Heart right ventricle (tissue), 16 donors: ENCODE measurements at regions not wholly inside any gene's neighbourhood (a gene's known extent, or its start where the extent isn't known, plus 50 kb on each side); places are given as distances from the start of the nearest gene placed in this dataset.
A peak's percentile ranks its signal among the peaks of the same experiment; 100 is the strongest.

Experiments used
- ATAC-seq, 8 donors: fragments of 200-7000 bp; cut with Tn5 transposase; one replicate each; pipeline ENCODE4 v1.9.1; 2020; ENCODE audit warnings: mild to moderate bottlenecking in 8 of 8, moderate library complexity in 8 of 8, moderate number of reproducible peaks in 1 of 8
- DNase-seq, 2 donors: peaks; one replicate each; pipeline ENCODE4 v3.0.0-alpha.2; 2020
- H3K27ac ChIP-seq, 10 donors: fragments of 200-600 bp; sonication (generic) in 2 of 10; one replicate each; pipeline versions ENCODE4 v1.5.0 to v1.8.0; 2020 to 2022; ENCODE audit warnings: mild to moderate bottlenecking in 3 of 10
- H3K27me3 ChIP-seq, 7 donors: fragments of 200-600 bp; one replicate each; pipeline ENCODE4 v1.8.0; 2021 to 2022; ENCODE audit warnings: mild to moderate bottlenecking in 2 of 7
- H3K36me3 ChIP-seq, 9 donors: fragments of 200-600 bp; sonication (generic) in 1 of 9; one replicate each; pipeline versions ENCODE4 v1.5.0 to v1.8.0; 2020 to 2022; ENCODE audit warnings: mild to moderate bottlenecking in 2 of 9
- H3K4me1 ChIP-seq, 9 donors: fragments of 200-600 bp; sonication (generic) in 1 of 9; one replicate each; pipeline versions ENCODE4 v1.5.0 to v1.8.0; 2020 to 2022; ENCODE audit warnings: mild to moderate bottlenecking in 4 of 9
- H3K4me3 ChIP-seq, 10 donors: fragments of 200-600 bp; sonication (generic) in 2 of 10; one replicate each; pipeline versions ENCODE4 v1.5.0 to v1.8.0; 2020 to 2022; ENCODE audit warnings: mild to moderate bottlenecking in 7 of 10, moderate library complexity in 2 of 10
- H3K9me3 ChIP-seq, 11 donors: fragments of 200-600 bp in 10 of 11; sonication (generic) in 2 of 11; one replicate each; pipeline versions ENCODE4 v1.5.0 to v1.8.0; 2013 to 2022; ENCODE audit warnings: mild to moderate bottlenecking in 2 of 11, control low read depth in 1 of 11, moderate library complexity in 1 of 11
- whole genome bisulfite sequencing, 2 donors: extraction: QIAGEN DNeasy Blood & Tissue Kit; methylation state at CpG; one replicate each; pipeline ENCODE4 v1.1.7; 2013; ENCODE audit warnings: inconsistent platforms in 1 of 2; 5-methylcytosine and 5-hydroxymethylcytosine counted together
- intact Hi-C, 10 donors: fragments of 100-400 bp; cut with DNase I; formaldehyde crosslinking; loops; one replicate each; pipeline versions ENCODE4 v1.11.1 to v1.14.2; 2022
- TF ChIP-seq, protein P1 (sequence below), 9 donors: fragments of 200-600 bp; sonication (generic) in 2 of 9; IDR thresholded peaks; one replicate each; pipeline versions ENCODE4 v1.5.0 to v1.8.0; 2021 to 2022; ENCODE audit warnings: antibody characterized with exemption in 9 of 9, mild to moderate bottlenecking in 5 of 9, moderate library complexity in 1 of 9
- donor health status: Arrhythmogenic right ventricular cardiomyopathy.
- donor health status: ischemic (EF 13 %, LVEDD 7.1; RV severe dilation, severe dysfunction).
- donor health status: healthy with polysubstance abuse.
- donor health status: DM: no; HTN: yes; CAD: no.
- donor health status: DM: no; HTN: no; CAD: no.
- donor health status: ischemic (EF 25% LVEDD 6.9; RV normal size, moderate dysfunction).
- donor health status: ischemic (EF 25% LVEDD 5.7; RV mildly dilated, moderate dysfunction).
- donor health status: healthy.
- donor health status: DM: yes; HTN: yes; CAD: no.
- donor health status: Ischemic cardiomyopathy.
- donor health status: ischemic (EF 35%, LVEDD 5.7; RV mildly dilated, moderate dysfunction).
- donor health status: nonischemic (EF 11% LVEDD 7.7; RV severe dilation, severe dysfunction).
- donor health status: DM: yes; HTN: yes; CAD: no.
- donor health status: PGD.
- donor health status: ischemic (EF 29% LVEDD 5.4; RV normal size, mild dysfunction).
- donor health status: nonischemic (EF 23%, LVEDD 6.1; RV moderate dilation, normal function).

DNA sequence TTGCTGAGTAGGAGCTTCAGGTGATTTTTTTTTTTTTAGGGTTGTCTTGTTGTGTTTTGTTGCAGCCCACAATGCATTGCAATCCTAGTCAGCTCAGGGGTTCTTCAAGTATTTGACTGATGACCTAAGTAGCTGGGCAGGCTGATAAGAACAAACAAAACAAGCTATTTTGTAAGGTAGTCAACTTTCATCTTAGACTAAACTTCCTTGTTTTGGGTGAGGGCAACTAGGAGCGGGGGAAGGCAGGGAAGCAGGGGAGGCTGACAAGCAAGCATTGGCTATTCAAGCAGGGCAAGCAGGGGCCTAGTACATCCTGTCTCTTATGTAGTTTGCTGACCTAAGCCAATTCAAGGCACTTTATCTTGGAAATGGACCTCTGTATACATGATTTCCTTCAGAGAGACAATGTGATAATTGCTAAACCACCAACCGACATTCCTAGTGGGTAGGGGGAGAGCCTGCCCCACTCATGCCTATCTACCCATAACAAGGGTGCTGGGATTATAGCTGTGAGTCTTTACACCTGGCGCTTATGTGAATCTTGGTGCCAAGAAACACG lies 163.3 kb upstream of the PRKCQ start:
- 74 to 75% methylated on average over 4 of the region's 4 CpGs for WGBS, 2 donors
- TF ChIP-seq, protein P1, sequence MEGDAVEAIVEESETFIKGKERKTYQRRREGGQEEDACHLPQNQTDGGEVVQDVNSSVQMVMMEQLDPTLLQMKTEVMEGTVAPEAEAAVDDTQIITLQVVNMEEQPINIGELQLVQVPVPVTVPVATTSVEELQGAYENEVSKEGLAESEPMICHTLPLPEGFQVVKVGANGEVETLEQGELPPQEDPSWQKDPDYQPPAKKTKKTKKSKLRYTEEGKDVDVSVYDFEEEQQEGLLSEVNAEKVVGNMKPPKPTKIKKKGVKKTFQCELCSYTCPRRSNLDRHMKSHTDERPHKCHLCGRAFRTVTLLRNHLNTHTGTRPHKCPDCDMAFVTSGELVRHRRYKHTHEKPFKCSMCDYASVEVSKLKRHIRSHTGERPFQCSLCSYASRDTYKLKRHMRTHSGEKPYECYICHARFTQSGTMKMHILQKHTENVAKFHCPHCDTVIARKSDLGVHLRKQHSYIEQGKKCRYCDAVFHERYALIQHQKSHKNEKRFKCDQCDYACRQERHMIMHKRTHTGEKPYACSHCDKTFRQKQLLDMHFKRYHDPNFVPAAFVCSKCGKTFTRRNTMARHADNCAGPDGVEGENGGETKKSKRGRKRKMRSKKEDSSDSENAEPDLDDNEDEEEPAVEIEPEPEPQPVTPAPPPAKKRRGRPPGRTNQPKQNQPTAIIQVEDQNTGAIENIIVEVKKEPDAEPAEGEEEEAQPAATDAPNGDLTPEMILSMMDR (IDR thresholded peaks at IDR 0.05) = no peak
- peaks cover 0 to 4% (median 0%) of the 10 kb centered on the region in 7 donors for H3K27me3 ChIP-seq
- no peaks in the 10 kb centered on the region for H3K9me3 ChIP-seq
- no peak overlapping the region for H3K27ac ChIP-seq
- DNase-seq (no peak), ATAC-seq (no peak)
- H3K36me3 ChIP-seq = no peaks in the 10 kb centered on the region
- no peak overlapping the region for H3K4me3 ChIP-seq
- intact Hi-C loops = no loop called here
- H3K4me1 ChIP-seq = peaks cover 0 to 12% (median 3%) of the 10 kb centered on the region in 9 donors

DNA sequence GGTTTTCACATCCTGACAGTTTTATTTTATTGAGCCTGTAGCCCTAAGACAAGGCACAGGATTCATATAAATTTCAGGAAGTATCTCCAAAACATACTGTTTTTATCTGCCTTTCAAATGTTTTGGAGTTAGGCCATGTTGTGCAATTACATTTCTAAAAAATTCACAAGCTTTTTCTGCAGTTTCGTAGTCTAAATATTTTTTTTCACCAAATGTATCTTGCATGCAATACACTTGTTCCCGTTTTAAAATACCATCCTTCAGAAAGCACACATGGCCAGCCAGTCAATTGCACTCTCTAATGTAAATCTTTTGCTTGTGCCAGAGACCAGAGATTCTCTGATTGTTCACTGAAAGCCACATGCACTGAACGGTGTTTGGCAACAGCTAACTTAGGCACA lies 161.5 kb upstream of the PRKCQ start:
- TF ChIP-seq, protein P1 (IDR thresholded peaks at IDR 0.05) = no peak
- H3K4me3 ChIP-seq = no peak overlapping the region
- H3K27me3 ChIP-seq = peaks cover 0 to 5% (median 0%) of the 10 kb centered on the region in 7 donors
- DNase-seq (no peak), ATAC-seq (no peak)
- no peaks in the 10 kb centered on the region for H3K36me3 ChIP-seq
- intact Hi-C loops = no loop called here
- 37 to 45% methylated on average over 3 of the region's 3 CpGs for WGBS, 2 donors
- H3K9me3 ChIP-seq = no peaks in the 10 kb centered on the region
- H3K4me1 ChIP-seq = peaks cover 0 to 20% (median 8%) of the 10 kb centered on the region in 9 donors
- no peak overlapping the region for H3K27ac ChIP-seq

DNA sequence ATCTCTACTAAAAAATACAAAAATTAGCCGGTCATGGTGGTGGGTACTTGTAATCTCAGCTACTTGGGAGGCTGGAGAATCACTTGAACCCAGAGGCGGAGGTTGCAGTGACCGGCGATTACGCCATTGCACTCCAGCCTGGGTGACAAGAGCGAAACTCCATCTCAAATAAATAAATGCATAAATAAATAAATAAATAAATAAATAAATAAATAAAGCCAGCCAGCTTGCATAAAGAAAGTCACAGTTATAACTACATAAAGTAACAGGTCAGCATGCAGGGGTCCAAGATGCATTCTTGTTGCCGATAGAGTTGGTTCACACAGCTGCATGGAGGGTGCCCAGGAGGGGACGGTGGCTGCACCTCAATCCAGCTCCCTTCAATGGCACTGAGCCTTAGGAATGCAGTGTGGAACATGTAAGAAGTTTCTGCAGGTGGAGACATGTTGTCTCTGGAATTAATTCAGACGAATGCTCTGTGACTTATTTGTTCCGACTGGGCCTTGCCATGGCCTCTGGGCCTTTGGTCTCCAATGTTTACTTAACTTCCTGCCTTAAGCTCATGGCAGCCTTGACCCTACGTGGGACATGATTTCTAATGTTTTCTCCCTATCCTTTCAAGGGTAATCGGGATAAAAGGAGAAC lies 159.6 kb upstream of the PRKCQ start:
- DNase-seq = no peak
- Histone ChIP-seq H3K4me1 (peaks cover 0 to 20% (median 8%) of the 10 kb centered on the region in 9 donors), H3K36me3 (no peaks in the 10 kb centered on the region), H3K9me3 (no peaks in the 10 kb centered on the region), H3K27me3 (peaks cover 0 to 5% (median 0%) of the 10 kb centered on the region in 7 donors), H3K27ac (no peak overlapping the region), H3K4me3 (no peak overlapping the region)
- intact Hi-C loops = no loop called here
- TF ChIP-seq, protein P1 (IDR thresholded peaks at IDR 0.05) = no peak
- ATAC-seq = no peak
- WGBS, 2 donors = 83 to 90% methylated on average over 12 of the region's 12 CpGs

DNA sequence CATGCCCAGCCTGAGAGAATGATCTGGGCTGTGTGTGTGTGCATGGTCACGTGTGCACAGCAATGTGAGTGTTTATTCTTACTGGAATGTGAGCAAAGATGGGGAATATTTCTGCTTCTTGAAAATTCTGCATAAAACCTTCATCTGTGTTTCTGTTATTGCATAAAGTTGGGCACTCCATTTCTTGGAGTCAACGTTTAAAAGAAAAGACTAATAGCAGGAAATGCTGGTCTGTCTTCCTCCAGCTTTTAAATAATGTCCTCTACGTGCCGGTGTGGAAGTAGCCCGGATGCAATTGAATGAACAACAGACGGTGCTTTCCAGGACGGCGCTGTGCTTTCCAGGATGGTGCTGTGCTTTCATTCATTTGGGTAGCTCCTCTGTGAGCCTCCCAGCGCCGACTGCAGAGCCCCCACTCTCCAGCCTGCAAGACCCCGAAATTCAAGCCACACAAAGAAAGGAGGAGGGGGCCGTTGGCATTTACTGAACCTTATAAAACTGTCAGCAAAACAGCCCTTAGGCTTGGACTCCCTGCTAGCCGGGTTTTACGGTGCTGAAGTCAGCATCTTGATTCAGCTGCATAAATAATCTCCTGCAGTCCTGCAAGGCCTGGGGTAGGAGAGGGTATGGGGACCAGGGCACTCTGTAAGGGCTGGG lies 158.2 kb upstream of the PRKCQ start:
- Histone ChIP-seq H3K4me1 (peaks cover 0 to 20% (median 8%) of the 10 kb centered on the region in 9 donors), H3K27ac (peak overlapping the region in 3 of 10 donors; percentile 50 to 80 (median 73)), H3K9me3 (no peaks in the 10 kb centered on the region), H3K4me3 (peak overlapping the region in 6 of 10 donors; percentile 0 to 46 (median 44)), H3K36me3 (no peaks in the 10 kb centered on the region), H3K27me3 (peaks cover 0 to 5% (median 0%) of the 10 kb centered on the region in 7 donors)
- intact Hi-C loops = no loop called here
- 24 to 28% methylated on average over 14 of the region's 14 CpGs for WGBS, 2 donors
- ATAC-seq (peak in 5 of 8 donors; percentile 17 to 70 (median 45)), DNase-seq (no peak)
- TF ChIP-seq, protein P1 (IDR thresholded peaks at IDR 0.05) = no peak
